ENCODE measurements at regions not wholly inside any gene's neighbourhood (a gene's known extent, or its start where the extent isn't known, plus 50 kb on each side); places are given as distances from the start of the nearest gene placed in this dataset.

DNA sequence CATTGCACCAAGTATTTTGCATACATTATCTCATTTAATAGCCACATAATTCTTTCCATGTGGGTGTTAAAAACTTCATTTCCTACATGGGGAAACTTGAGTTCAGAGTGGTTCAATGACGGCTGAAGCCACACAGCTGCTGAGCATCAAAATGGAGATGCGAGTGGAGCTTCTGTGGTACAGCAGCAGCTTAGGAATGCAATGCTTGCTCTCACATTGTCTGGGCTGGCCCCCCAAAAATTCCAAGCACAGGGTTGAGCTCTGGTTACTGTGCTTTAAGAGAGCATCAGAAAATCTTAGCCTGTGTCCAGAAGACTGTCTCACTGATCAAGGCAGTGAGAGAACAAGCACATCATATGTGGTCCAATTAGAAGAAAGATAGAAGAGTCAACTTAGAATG is 57.4 kb upstream of the GADL1 start:
- Histone ChIP-seq H3K27ac (ENCODE audit: insufficient read length, low read depth, low read length) (no peak overlapping the region), H3K27me3 (ENCODE audit: insufficient read depth, low read length) (no peaks in the 10 kb centered on the region), H3K18ac (ENCODE audit: insufficient read length, low read depth, low read length) (no peak overlapping the region), H3K4me2 (ENCODE audit: insufficient read depth, insufficient read length, low read length) (no peak overlapping the region), H3K4me1 (ENCODE audit: insufficient read depth, low read length) (no peaks in the 10 kb centered on the region), H2BK5ac (ENCODE audit: insufficient read length, low read length) (no peak overlapping the region), H2AFZ (ENCODE audit: low read length) (no peak overlapping the region), H3K4ac (ENCODE audit: low read depth, low read length) (no peak overlapping the region), H3K23me2 (ENCODE audit: insufficient read length, low read depth, low read length, poor library complexity, severe bottlenecking) (no peaks in the 10 kb centered on the region), H4K8ac (replicated peaks; ENCODE audit: insufficient read length, low read depth, low read length) (no peak overlapping the region), H3K79me1 (ENCODE audit: insufficient read depth, low read depth, low read length, poor library complexity, severe bottlenecking) (no peaks in the 10 kb centered on the region), H4K91ac (ENCODE audit: insufficient read length, low read depth, low read length) (no peak overlapping the region), H4K5ac (ENCODE audit: insufficient read length, low read depth, low read length) (no peak overlapping the region), H3K23ac (ENCODE audit: insufficient read length, low read depth, low read length) (no peak overlapping the region), H2BK15ac (ENCODE audit: low read depth, low read length) (no peak overlapping the region), H2BK120ac (ENCODE audit: low read depth, low read length, poor library complexity, severe bottlenecking) (no peak overlapping the region), H2BK20ac (ENCODE audit: low read depth, low read length, poor library complexity, severe bottlenecking) (no peak overlapping the region), H3K9me3 (ENCODE audit: control insufficient read depth, low read depth, low read length) (no peaks in the 10 kb centered on the region), H2BK12ac (ENCODE audit: insufficient read length, low read depth, low read length) (no peak overlapping the region), H3T11ph (ENCODE audit: low read length) (no peak overlapping the region), H3K9ac (ENCODE audit: extremely low read depth, insufficient read length, low read length) (no peak overlapping the region), H3K56ac (ENCODE audit: insufficient read length, low read depth, low read length) (no peak overlapping the region), H3K14ac (ENCODE audit: insufficient read depth, low read length) (no peak overlapping the region), H3K79me2 (ENCODE audit: insufficient read depth, low read length) (no peaks in the 10 kb centered on the region), H2AK5ac (ENCODE audit: insufficient read length, low read length) (no peak overlapping the region), H4K20me1 (ENCODE audit: control insufficient read depth, insufficient read depth, insufficient read length) (no peaks in the 10 kb centered on the region)
- WGBS (ENCODE audit: extremely low coverage, insufficient read length, low lambda C conversion rate) = no CpG with 5 or more reads among the region's 2 CpGs
- no peaks in the 10 kb centered on the region for H3K27me3 Mint-ChIP-seq (ENCODE audit: low read depth)
- TF ChIP-seq, protein P1, sequence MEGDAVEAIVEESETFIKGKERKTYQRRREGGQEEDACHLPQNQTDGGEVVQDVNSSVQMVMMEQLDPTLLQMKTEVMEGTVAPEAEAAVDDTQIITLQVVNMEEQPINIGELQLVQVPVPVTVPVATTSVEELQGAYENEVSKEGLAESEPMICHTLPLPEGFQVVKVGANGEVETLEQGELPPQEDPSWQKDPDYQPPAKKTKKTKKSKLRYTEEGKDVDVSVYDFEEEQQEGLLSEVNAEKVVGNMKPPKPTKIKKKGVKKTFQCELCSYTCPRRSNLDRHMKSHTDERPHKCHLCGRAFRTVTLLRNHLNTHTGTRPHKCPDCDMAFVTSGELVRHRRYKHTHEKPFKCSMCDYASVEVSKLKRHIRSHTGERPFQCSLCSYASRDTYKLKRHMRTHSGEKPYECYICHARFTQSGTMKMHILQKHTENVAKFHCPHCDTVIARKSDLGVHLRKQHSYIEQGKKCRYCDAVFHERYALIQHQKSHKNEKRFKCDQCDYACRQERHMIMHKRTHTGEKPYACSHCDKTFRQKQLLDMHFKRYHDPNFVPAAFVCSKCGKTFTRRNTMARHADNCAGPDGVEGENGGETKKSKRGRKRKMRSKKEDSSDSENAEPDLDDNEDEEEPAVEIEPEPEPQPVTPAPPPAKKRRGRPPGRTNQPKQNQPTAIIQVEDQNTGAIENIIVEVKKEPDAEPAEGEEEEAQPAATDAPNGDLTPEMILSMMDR (conservative IDR thresholded peaks at IDR 0.05) = no peak
- H3K4me3 Mint-ChIP-seq = no peak overlapping the region
- H3K36me3 Mint-ChIP-seq (ENCODE audit: insufficient read depth in 1 of 3, low read depth in 3 of 3) = no peaks in the 10 kb centered on the region
- no peak overlapping the region for H3K27ac Mint-ChIP-seq
- H3K4me1 Mint-ChIP-seq = peaks cover 11% of the 10 kb centered on the region in 2 experiments
- no peak for DNase-seq
- H3K9me3 Mint-ChIP-seq = no peaks in the 10 kb centered on the region
